ENCODE measurements at regions not wholly inside any gene's neighbourhood (a gene's known extent, or its start where the extent isn't known, plus 50 kb on each side); places are given as distances from the start of the nearest gene placed in this dataset.
"Not testable (repeated sequence)": the region's sequence is repeated elsewhere in the genome, so short reads cannot be mapped to it uniquely, and the experiment has no call there.

GRCh38 chr3:156048483-156048882 lies 71.9 kb upstream of the KCNAB1 start:
- DNase-seq (ENCODE audit: low spot score) = not testable (repeated sequence)

DNA sequence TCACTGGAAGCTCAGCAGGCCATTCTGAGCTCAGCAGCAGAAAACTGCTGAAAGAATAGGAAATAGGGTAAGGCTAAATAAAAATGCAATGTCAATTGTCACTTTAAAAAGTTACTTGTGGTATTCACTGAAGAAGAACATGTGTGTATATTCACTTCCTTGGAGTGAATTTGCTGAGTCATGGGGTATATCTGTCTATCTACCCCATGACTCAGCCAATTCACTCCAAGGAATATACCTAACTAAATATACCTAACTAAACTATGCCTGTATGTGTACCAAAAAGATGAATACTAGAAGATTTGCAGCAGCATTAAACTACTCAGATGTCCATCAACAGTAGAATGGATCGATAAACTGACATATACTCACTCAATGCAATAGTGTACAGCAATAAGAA lies 69.5 kb upstream of the KCNAB1 start:
- no peak for DNase-seq (ENCODE audit: low spot score)

GRCh38 chr3:156051651-156052050 lies 68.7 kb upstream of the KCNAB1 start:
- no peak for DNase-seq (ENCODE audit: low spot score)

- no peak for DNase-seq (ENCODE audit: low spot score)
These were observed 68.3 kb upstream of the KCNAB1 start for GRCh38 chr3:156052115-156052514.

DNA sequence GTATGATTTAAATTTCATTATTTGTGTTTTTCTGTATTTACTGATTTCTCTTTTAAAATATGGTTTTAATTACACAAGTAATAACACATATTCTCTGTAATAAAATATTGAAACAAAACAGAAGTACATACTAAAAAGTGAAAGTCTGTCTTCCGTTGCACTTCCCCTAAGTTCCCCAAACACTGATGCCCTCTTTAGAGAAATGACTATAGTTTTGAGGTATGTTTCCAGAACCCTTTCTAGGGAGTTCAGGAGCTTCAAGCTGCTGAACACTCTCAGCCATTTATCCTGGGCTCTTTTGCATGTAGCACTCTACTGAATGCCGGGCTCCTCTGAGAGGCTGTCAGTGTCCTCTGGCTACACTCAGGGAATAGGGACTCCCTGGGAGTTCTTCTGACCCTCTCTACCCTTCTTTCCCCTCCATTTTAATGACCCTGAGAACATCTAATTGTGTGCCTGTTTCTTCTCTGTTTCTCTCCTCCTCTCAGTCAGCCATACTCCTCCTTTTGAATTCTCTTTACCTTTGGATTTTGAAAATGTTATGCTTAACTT lies 60.4 kb upstream of the KCNAB1 start:
- no peak for DNase-seq (ENCODE audit: low spot score)

DNA sequence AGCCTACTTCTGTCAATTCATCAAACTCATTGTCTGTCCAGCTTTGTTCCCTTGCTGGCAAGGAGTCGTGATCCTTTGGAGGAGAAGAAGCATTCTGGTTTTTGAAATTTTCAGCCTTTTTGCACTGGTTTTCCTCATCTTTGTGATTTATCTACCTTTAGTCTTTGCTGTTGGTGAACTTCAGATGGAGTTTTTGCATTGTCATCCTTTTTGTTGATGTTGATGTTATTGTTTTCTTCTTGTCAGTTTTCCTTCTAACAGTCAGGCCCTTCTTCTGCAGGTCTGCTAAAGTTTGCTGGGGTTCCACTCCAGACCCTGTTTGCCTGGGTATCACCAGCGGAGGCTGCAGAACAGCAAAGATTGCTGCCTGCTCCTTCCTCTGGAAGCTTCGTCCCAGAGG lies 52.2 kb upstream of the KCNAB1 start:
- not testable (repeated sequence) for DNase-seq (ENCODE audit: low spot score)

DNA sequence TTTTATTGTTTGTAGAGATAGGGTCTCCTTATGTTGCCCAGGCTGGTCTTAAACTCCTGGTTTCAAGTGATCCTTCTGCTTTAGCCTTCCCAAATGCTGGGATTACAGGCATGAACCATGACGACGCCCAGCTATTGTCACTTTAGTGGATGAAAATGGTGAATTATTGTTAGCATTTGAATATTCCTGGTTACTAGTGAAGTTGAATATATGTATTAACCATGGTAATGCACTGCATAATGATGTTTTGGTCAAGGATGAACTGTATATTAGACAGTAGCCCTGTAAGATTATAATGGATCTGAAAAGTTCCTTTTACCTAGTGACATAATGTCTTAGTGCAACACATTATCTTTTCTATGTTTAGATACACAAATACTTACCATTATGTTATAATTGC lies 50.4 kb upstream of the KCNAB1 start:
- DNase-seq (ENCODE audit: low spot score) = no peak

All from LoVo (cell line).